ENCODE measurements at regions not wholly inside any gene's neighbourhood (a gene's known extent, or its start where the extent isn't known, plus 50 kb on each side); places are given as distances from the start of the nearest gene placed in this dataset.
"Not testable (repeated sequence)": the region's sequence is repeated elsewhere in the genome, so short reads cannot be mapped to it uniquely, and the experiment has no call there.

GRCh38 chr15:96053031-96053780, 277.3 kb upstream of the NR2F2 start:
- Histone ChIP-seq H3K4me1 (ENCODE audit: control insufficient read depth, insufficient read depth, low read length) (peaks cover 4% of the 10 kb centered on the region), H3K36me3 (ENCODE audit: control insufficient read depth, insufficient read depth, low read length, severe bottlenecking) (no peaks in the 10 kb centered on the region), H3K9me3 (ENCODE audit: control insufficient read depth, low read length) (no peaks in the 10 kb centered on the region), H3K9ac (ENCODE audit: low read length) (peak overlapping the region; percentile 51), H3K27me3 (replicated peaks; ENCODE audit: control insufficient read depth, insufficient read depth, low read length) (no peaks in the 10 kb centered on the region), H3K4me3 (ENCODE audit: low read length) (peak overlapping the region; percentile 43)
- DNase-seq (ENCODE audit: low read depth) = no peak

GRCh38 chr15:96053781-96054428, 276.6 kb upstream of the NR2F2 start:
- Histone ChIP-seq H3K4me1 (ENCODE audit: control insufficient read depth, insufficient read depth, low read length) (peaks cover 4% of the 10 kb centered on the region), H3K36me3 (ENCODE audit: control insufficient read depth, insufficient read depth, low read length, severe bottlenecking) (no peaks in the 10 kb centered on the region), H3K9ac (ENCODE audit: low read length) (peak overlapping the region; percentile 51), H3K4me3 (ENCODE audit: low read length) (peak overlapping the region; percentile 43), H3K9me3 (ENCODE audit: control insufficient read depth, low read length) (no peaks in the 10 kb centered on the region), H3K27me3 (replicated peaks; ENCODE audit: control insufficient read depth, insufficient read depth, low read length) (no peaks in the 10 kb centered on the region)
- no peak for DNase-seq (ENCODE audit: low read depth)

- H3K9ac ChIP-seq (ENCODE audit: low read length) = no peak overlapping the region
- peaks cover 4% of the 10 kb centered on the region for H3K4me1 ChIP-seq (ENCODE audit: control insufficient read depth, insufficient read depth, low read length)
- no peaks in the 10 kb centered on the region for H3K9me3 ChIP-seq (ENCODE audit: control insufficient read depth, low read length)
- no peak overlapping the region for H3K4me3 ChIP-seq (ENCODE audit: low read length)
- DNase-seq (ENCODE audit: low read depth) = no peak
- H3K27me3 ChIP-seq (replicated peaks; ENCODE audit: control insufficient read depth, insufficient read depth, low read length) = no peaks in the 10 kb centered on the region
- H3K36me3 ChIP-seq (ENCODE audit: control insufficient read depth, insufficient read depth, low read length, severe bottlenecking) = no peaks in the 10 kb centered on the region
Observed at GRCh38 chr15:96054621-96055020, 275.9 kb upstream of the NR2F2 start.

GRCh38 chr15:96058103-96058851, 272.2 kb upstream of the NR2F2 start:
- no peak overlapping the region for H3K9ac ChIP-seq (ENCODE audit: low read length)
- H3K4me3 ChIP-seq (ENCODE audit: low read length) = no peak overlapping the region
- H3K36me3 ChIP-seq (ENCODE audit: control insufficient read depth, insufficient read depth, low read length, severe bottlenecking) = no peaks in the 10 kb centered on the region
- peaks cover 2% of the 10 kb centered on the region for H3K4me1 ChIP-seq (ENCODE audit: control insufficient read depth, insufficient read depth, low read length)
- no peak for DNase-seq (ENCODE audit: low read depth)
- no peaks in the 10 kb centered on the region for H3K9me3 ChIP-seq (ENCODE audit: control insufficient read depth, low read length)
- H3K27me3 ChIP-seq (replicated peaks; ENCODE audit: control insufficient read depth, insufficient read depth, low read length) = no peaks in the 10 kb centered on the region

GRCh38 chr15:96058852-96059103, 271.7 kb upstream of the NR2F2 start:
- DNase-seq (ENCODE audit: low read depth); H3K27me3 ChIP-seq (replicated peaks; ENCODE audit: control insufficient read depth, insufficient read depth, low read length); H3K9ac ChIP-seq (ENCODE audit: low read length); H3K4me1 ChIP-seq (ENCODE audit: control insufficient read depth, insufficient read depth, low read length); H3K4me3 ChIP-seq (ENCODE audit: low read length); H3K36me3 ChIP-seq (ENCODE audit: control insufficient read depth, insufficient read depth, low read length, severe bottlenecking); H3K9me3 ChIP-seq (ENCODE audit: control insufficient read depth, low read length): not testable (repeated sequence)

- not testable (repeated sequence) for H3K4me1 ChIP-seq (ENCODE audit: control insufficient read depth, insufficient read depth, low read length); H3K4me3 ChIP-seq (ENCODE audit: low read length); H3K36me3 ChIP-seq (ENCODE audit: control insufficient read depth, insufficient read depth, low read length, severe bottlenecking); H3K9ac ChIP-seq (ENCODE audit: low read length); H3K9me3 ChIP-seq (ENCODE audit: control insufficient read depth, low read length); H3K27me3 ChIP-seq (replicated peaks; ENCODE audit: control insufficient read depth, insufficient read depth, low read length); DNase-seq (ENCODE audit: low read depth)
Observed at GRCh38 chr15:96060591-96060990, 269.9 kb upstream of the NR2F2 start.

- Histone ChIP-seq H3K9me3 (ENCODE audit: control insufficient read depth, low read length) (no peaks in the 10 kb centered on the region), H3K36me3 (ENCODE audit: control insufficient read depth, insufficient read depth, low read length, severe bottlenecking) (no peaks in the 10 kb centered on the region), H3K4me1 (ENCODE audit: control insufficient read depth, insufficient read depth, low read length) (peaks cover 7% of the 10 kb centered on the region), H3K9ac (ENCODE audit: low read length) (no peak overlapping the region), H3K4me3 (ENCODE audit: low read length) (peak overlapping the region; percentile 6), H3K27me3 (replicated peaks; ENCODE audit: control insufficient read depth, insufficient read depth, low read length) (no peaks in the 10 kb centered on the region)
- peak; percentile 87 for DNase-seq (ENCODE audit: low read depth)
Observed at GRCh38 chr15:96064351-96064756, 266.1 kb upstream of the NR2F2 start.

- no peaks in the 10 kb centered on the region for H3K9me3 ChIP-seq (ENCODE audit: control insufficient read depth, low read length)
- H3K27me3 ChIP-seq (replicated peaks; ENCODE audit: control insufficient read depth, insufficient read depth, low read length) = no peaks in the 10 kb centered on the region
- H3K9ac ChIP-seq (ENCODE audit: low read length) = no peak overlapping the region
- no peaks in the 10 kb centered on the region for H3K36me3 ChIP-seq (ENCODE audit: control insufficient read depth, insufficient read depth, low read length, severe bottlenecking)
- peak; percentile 16 for DNase-seq (ENCODE audit: low read depth)
- H3K4me1 ChIP-seq (ENCODE audit: control insufficient read depth, insufficient read depth, low read length) = peaks cover 7% of the 10 kb centered on the region
- H3K4me3 ChIP-seq (ENCODE audit: low read length) = no peak overlapping the region
Observed at GRCh38 chr15:96066126-96066525, 264.4 kb upstream of the NR2F2 start.

- H3K9me3 ChIP-seq (ENCODE audit: control insufficient read depth, low read length) = no peaks in the 10 kb centered on the region
- no peak overlapping the region for H3K9ac ChIP-seq (ENCODE audit: low read length)
- no peak for DNase-seq (ENCODE audit: low read depth)
- H3K4me1 ChIP-seq (ENCODE audit: control insufficient read depth, insufficient read depth, low read length) = peaks cover 7% of the 10 kb centered on the region
- no peaks in the 10 kb centered on the region for H3K36me3 ChIP-seq (ENCODE audit: control insufficient read depth, insufficient read depth, low read length, severe bottlenecking)
- H3K27me3 ChIP-seq (replicated peaks; ENCODE audit: control insufficient read depth, insufficient read depth, low read length) = no peaks in the 10 kb centered on the region
- no peak overlapping the region for H3K4me3 ChIP-seq (ENCODE audit: low read length)
Observed at GRCh38 chr15:96066852-96067495, 263.5 kb upstream of the NR2F2 start.

- Histone ChIP-seq H3K4me1 (ENCODE audit: control insufficient read depth, insufficient read depth, low read length) (peaks cover 7% of the 10 kb centered on the region), H3K9ac (ENCODE audit: low read length) (no peak overlapping the region), H3K27me3 (replicated peaks; ENCODE audit: control insufficient read depth, insufficient read depth, low read length) (no peaks in the 10 kb centered on the region), H3K4me3 (ENCODE audit: low read length) (no peak overlapping the region), H3K9me3 (ENCODE audit: control insufficient read depth, low read length) (no peaks in the 10 kb centered on the region), H3K36me3 (ENCODE audit: control insufficient read depth, insufficient read depth, low read length, severe bottlenecking) (no peaks in the 10 kb centered on the region)
- no peak for DNase-seq (ENCODE audit: low read depth)
Observed at GRCh38 chr15:96067677-96068076, 262.8 kb upstream of the NR2F2 start.

GRCh38 chr15:96068897-96069296, 261.6 kb upstream of the NR2F2 start:
- Histone ChIP-seq H3K27me3 (replicated peaks; ENCODE audit: control insufficient read depth, insufficient read depth, low read length) (no peaks in the 10 kb centered on the region), H3K4me3 (ENCODE audit: low read length) (no peak overlapping the region), H3K9ac (ENCODE audit: low read length) (no peak overlapping the region), H3K4me1 (ENCODE audit: control insufficient read depth, insufficient read depth, low read length) (peaks cover 7% of the 10 kb centered on the region), H3K36me3 (ENCODE audit: control insufficient read depth, insufficient read depth, low read length, severe bottlenecking) (no peaks in the 10 kb centered on the region), H3K9me3 (ENCODE audit: control insufficient read depth, low read length) (no peaks in the 10 kb centered on the region)
- no peak for DNase-seq (ENCODE audit: low read depth)

All from adipocyte (in vitro differentiated cells).